PC-9 (cell line): ENCODE measurements at regions not wholly inside any gene's neighbourhood (a gene's known extent, or its start where the extent isn't known, plus 50 kb on each side); places are given as distances from the start of the nearest gene placed in this dataset.
"Not testable (repeated sequence)": the region's sequence is repeated elsewhere in the genome, so short reads cannot be mapped to it uniquely, and the experiment has no call there.

ENCODE experiments used
- BruUV-seq: library from RNA; stranded (reverse); fragments of 400-500 nt; replicated peaks from 2 replicates; lab custom pipeline; 2021; lab: Mats Ljungman, UMichigan
- CTCF ChIA-PET: fragments of 300-600 bp; sonication (Branson Sonifier 250); formaldehyde crosslinking; loops from one replicate; lab custom pipeline; 2022; ENCODE audit warnings: antibody characterized with exemption; lab: Charles Lee
- POLR2A ChIA-PET: fragments of 300-600 bp; sonication (Branson Sonifier 250); formaldehyde crosslinking; loops from one replicate; lab custom pipeline; 2022; ENCODE audit warnings: antibody characterized with exemption; ENCODE audit not compliant: unreplicated experiment; lab: Charles Lee
- DNase-seq, 2 experiments: peaks; one replicate each; pipeline versions ENCODE4 v3.0.0 to v3.0.0-alpha.2; 2015 to 2022; ENCODE audit warnings: mixed read lengths in 1 of 2
- H2AFZ ChIP-seq: fragments of 200-600 bp; sonication (generic); 2 replicates; pipeline ENCODE4 v1.8.1; 2017; ENCODE audit warnings: antibody characterized with exemption
- H3F3A ChIP-seq: fragments of 200-600 bp; sonication (generic); 2 replicates; pipeline ENCODE4 v1.8.1; 2017; ENCODE audit warnings: antibody characterized with exemption, mild to moderate bottlenecking, low read depth; ENCODE audit not compliant: insufficient read depth
- H3K27ac ChIP-seq: fragments of 200-600 bp; sonication (generic); 2 replicates; pipeline ENCODE4 v1.6.1; 2016; ENCODE audit warnings: mixed run types
- H3K27me3 ChIP-seq: fragments of 200-600 bp; sonication (generic); 2 replicates; pipeline ENCODE4 v1.6.1; 2016; ENCODE audit warnings: low read depth, mixed run types; ENCODE audit not compliant: insufficient read depth
- H3K36me3 ChIP-seq: fragments of 200-600 bp; sonication (generic); 2 replicates; pipeline ENCODE4 v1.6.1; 2016; ENCODE audit warnings: low read depth, mixed run types
- H3K4me1 ChIP-seq: fragments of 200-600 bp; sonication (generic); replicated peaks from 2 replicates; pipeline ENCODE4 v1.6.1; 2016; ENCODE audit warnings: mixed run types; ENCODE audit not compliant: insufficient read depth
- H3K4me2 ChIP-seq: fragments of 200-600 bp; sonication (generic); 2 replicates; pipeline ENCODE4 v1.6.1; 2017; ENCODE audit warnings: mixed run types
- H3K4me3 ChIP-seq: fragments of 200-600 bp; sonication (generic); 2 replicates; pipeline ENCODE4 v1.6.1; 2016; ENCODE audit warnings: mixed run types
- H3K79me2 ChIP-seq: fragments of 200-600 bp; sonication (generic); 2 replicates; pipeline ENCODE4 v1.6.1; 2017; ENCODE audit warnings: low read depth, mixed run types
- H3K9me2 ChIP-seq: fragments of 200-600 bp; sonication (generic); 2 replicates; pipeline ENCODE4 v1.8.1; 2017; ENCODE audit warnings: mild to moderate bottlenecking; ENCODE audit not compliant: insufficient read depth
- H3K9me3 ChIP-seq: fragments of 200-600 bp; sonication (generic); 2 replicates; pipeline ENCODE4 v1.8.1; 2016; ENCODE audit warnings: low read depth; ENCODE audit not compliant: insufficient read depth
- H4K20me1 ChIP-seq: fragments of 200-600 bp; sonication (generic); 2 replicates; pipeline ENCODE4 v1.8.1; 2017; ENCODE audit not compliant: insufficient read depth
- EZH2 ChIP-seq: fragments of 200-600 bp; sonication (generic); IDR thresholded peaks from 2 replicates; pipeline ENCODE4 v1.8.0; 2017; ENCODE audit warnings: antibody characterized with exemption, low read depth
- intact Hi-C: fragments of 100-400 bp; cut with micrococcal nuclease; formaldehyde crosslinking; loops from one replicate; pipeline ENCODE4 v1.10.0; 2022; ENCODE audit not compliant: unreplicated experiment
- TF ChIP-seq, protein P1 (sequence below): fragments of 200-600 bp; sonication (generic); conservative IDR thresholded peaks from 2 replicates; pipeline ENCODE4 v1.6.1; 2017; ENCODE audit warnings: mixed run types, antibody characterized with exemption, mild to moderate bottlenecking, moderate library complexity

DNA sequence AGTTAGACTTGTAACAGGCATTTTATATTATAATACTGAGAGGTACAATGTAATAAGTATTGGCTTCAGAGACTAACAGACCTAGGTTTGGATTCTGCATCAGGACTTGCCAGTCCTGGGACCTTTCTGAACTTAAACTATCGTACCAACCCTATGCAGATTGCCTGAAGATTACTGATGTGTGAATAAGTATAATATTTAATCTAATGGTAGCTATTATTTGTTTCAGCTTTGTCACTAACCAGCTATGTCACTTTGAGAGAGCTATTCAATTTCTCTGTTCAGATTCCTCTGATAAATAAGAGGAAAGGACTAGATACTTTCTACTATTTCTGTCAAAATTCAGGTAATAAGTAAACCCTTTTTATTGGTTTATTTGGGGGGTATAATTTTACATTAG is 184.4 kb upstream of the NECTIN3 start:
- no peaks in the 10 kb centered on the region for H3K27me3 ChIP-seq
- TF ChIP-seq EZH2: no peak
- TF ChIP-seq, protein P1, sequence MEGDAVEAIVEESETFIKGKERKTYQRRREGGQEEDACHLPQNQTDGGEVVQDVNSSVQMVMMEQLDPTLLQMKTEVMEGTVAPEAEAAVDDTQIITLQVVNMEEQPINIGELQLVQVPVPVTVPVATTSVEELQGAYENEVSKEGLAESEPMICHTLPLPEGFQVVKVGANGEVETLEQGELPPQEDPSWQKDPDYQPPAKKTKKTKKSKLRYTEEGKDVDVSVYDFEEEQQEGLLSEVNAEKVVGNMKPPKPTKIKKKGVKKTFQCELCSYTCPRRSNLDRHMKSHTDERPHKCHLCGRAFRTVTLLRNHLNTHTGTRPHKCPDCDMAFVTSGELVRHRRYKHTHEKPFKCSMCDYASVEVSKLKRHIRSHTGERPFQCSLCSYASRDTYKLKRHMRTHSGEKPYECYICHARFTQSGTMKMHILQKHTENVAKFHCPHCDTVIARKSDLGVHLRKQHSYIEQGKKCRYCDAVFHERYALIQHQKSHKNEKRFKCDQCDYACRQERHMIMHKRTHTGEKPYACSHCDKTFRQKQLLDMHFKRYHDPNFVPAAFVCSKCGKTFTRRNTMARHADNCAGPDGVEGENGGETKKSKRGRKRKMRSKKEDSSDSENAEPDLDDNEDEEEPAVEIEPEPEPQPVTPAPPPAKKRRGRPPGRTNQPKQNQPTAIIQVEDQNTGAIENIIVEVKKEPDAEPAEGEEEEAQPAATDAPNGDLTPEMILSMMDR: no peak
- H3K36me3 ChIP-seq: no peaks in the 10 kb centered on the region
- no peaks in the 10 kb centered on the region for H4K20me1 ChIP-seq
- ChIA-PET POLR2A (interaction anchor here (0.6 kb wide), 1 partner anchor 156 kb away, joined by 5 read pairs; no protein-coding TSS in a partner anchor), CTCF (no interaction called here)
- H3K27ac ChIP-seq: no peak overlapping the region
- no peaks in the 10 kb centered on the region for H3K9me2 ChIP-seq
- no TSS peak for BruUV-seq
- no peak overlapping the region for H2AFZ ChIP-seq
- no peak for DNase-seq
- no peaks in the 10 kb centered on the region for H3K9me3 ChIP-seq
- no peak overlapping the region for H3K4me2 ChIP-seq
- H3K4me1 ChIP-seq: no peaks in the 10 kb centered on the region
- H3K79me2 ChIP-seq: no peaks in the 10 kb centered on the region
- intact Hi-C loops: no loop called here
- no peaks in the 10 kb centered on the region for H3F3A ChIP-seq
- H3K4me3 ChIP-seq: no peak overlapping the region

DNA sequence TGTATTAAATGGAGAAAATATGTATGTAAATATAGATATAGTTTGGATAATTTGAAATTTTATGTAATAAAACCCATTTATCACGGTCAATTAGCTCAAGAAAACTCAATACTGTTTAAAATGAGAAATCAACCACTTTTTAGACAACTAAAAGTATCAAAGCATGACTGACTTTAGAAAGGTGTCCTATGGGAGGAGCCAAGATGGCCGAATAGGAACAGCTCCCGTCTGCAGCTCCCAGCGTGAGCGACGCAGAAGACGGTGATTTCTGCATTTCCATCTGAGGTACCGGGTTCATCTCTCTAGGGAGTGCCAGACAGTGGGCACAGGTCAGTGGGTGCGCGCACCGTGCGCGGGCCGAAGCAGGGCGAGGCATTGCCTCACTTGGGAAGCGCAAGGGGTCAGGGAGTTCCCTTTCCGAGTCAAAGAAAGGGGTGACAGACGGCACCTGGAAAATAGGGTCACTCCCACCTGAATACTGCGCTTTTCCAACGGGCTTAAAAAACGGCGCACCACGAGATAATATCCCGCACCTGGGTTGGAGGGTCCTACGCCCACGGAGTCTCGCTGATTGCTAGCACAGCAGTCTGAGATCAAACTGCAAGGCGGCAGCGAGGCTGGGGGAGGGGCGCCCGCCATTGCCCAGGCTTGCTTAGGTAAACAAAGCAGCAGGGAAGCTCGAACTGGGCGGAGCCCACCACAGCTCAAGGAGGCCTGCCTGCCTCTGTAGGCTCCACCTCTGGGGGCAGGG is 182.8 kb upstream of the NECTIN3 start:
- H3K4me2 ChIP-seq, H3K4me3 ChIP-seq, H3K9me2 ChIP-seq, H3K27ac ChIP-seq, CTCF ChIA-PET, H3K4me1 ChIP-seq, POLR2A ChIA-PET, H2AFZ ChIP-seq, H3K9me3 ChIP-seq, H3K36me3 ChIP-seq, H3F3A ChIP-seq, DNase-seq, BruUV-seq, intact Hi-C loops, H4K20me1 ChIP-seq, H3K79me2 ChIP-seq, H3K27me3 ChIP-seq: not testable (repeated sequence)

DNA sequence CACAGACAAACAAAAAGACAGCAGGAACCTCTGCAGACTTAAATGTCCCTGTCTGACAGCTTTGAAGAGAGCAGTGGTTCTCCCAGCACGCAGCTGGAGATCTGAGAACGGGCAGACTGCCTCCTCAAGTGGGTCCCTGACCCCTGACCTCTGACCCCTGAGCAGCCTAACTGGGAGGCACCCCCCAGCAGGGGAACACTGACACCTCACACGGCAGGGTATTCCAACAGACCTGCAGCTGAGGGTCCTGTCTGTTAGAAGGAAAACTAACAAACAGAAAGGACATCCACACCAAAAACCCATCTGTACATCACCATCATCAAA is 182.3 kb upstream of the NECTIN3 start:
- not testable (repeated sequence) for BruUV-seq

DNA sequence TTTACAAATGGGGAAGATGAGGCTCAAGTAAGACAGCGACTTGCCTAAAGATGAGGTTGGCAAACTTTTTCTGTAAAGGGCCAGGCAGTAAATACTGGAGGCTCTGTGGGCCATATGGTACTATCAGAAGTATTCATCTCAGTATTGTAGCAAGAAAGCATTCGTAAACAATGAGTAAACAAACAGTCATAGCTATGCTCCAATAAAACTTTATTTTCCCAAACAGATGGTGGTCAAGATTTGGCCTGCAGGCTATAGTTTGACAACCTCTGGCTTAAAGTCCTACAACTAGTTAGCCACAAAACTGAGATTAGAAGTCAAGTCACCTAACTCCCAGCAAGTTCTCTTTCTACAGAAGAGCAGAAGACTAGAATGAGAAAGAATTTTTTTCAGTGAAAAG is 177.0 kb upstream of the NECTIN3 start:
- H3K9me2 ChIP-seq: no peaks in the 10 kb centered on the region
- H3K27ac ChIP-seq: no peak overlapping the region
- H3K4me1 ChIP-seq: no peaks in the 10 kb centered on the region
- intact Hi-C loops: no loop called here
- CTCF ChIA-PET: no interaction called here
- no peaks in the 10 kb centered on the region for H3K9me3 ChIP-seq
- H3K4me3 ChIP-seq: no peak overlapping the region
- H4K20me1 ChIP-seq: no peaks in the 10 kb centered on the region
- POLR2A ChIA-PET: interaction anchor here (0.5 kb wide), 1 partner anchor 383 kb away, joined by 5 read pairs; no protein-coding TSS in a partner anchor
- H3F3A ChIP-seq: no peaks in the 10 kb centered on the region
- BruUV-seq: no TSS peak
- H2AFZ ChIP-seq: no peak overlapping the region
- H3K4me2 ChIP-seq: no peak overlapping the region
- DNase-seq: no peak
- no peaks in the 10 kb centered on the region for H3K36me3 ChIP-seq
- no peaks in the 10 kb centered on the region for H3K27me3 ChIP-seq
- TF ChIP-seq, protein P1: no peak
- no peak for TF ChIP-seq EZH2
- no peaks in the 10 kb centered on the region for H3K79me2 ChIP-seq

More for the DNA sequence above, 182.3 kb upstream of the NECTIN3 start:
- H3K4me1 ChIP-seq, H4K20me1 ChIP-seq, H3K4me2 ChIP-seq, H3F3A ChIP-seq, H2AFZ ChIP-seq, H3K79me2 ChIP-seq, intact Hi-C loops, CTCF ChIA-PET, H3K9me3 ChIP-seq, POLR2A ChIA-PET, H3K36me3 ChIP-seq, H3K4me3 ChIP-seq, DNase-seq, H3K27me3 ChIP-seq, H3K9me2 ChIP-seq, H3K27ac ChIP-seq: not testable (repeated sequence)
